NCI-H1930 (cell line): ENCODE measurements at regions not wholly inside any gene's neighbourhood (a gene's known extent, or its start where the extent isn't known, plus 50 kb on each side); places are given as distances from the start of the nearest gene placed in this dataset.

Experiments used
- DNase-seq, 2 experiments: peaks; one replicate each; lab custom pipeline; 2025; lab: John Stamatoyannopoulos, UW

DNA sequence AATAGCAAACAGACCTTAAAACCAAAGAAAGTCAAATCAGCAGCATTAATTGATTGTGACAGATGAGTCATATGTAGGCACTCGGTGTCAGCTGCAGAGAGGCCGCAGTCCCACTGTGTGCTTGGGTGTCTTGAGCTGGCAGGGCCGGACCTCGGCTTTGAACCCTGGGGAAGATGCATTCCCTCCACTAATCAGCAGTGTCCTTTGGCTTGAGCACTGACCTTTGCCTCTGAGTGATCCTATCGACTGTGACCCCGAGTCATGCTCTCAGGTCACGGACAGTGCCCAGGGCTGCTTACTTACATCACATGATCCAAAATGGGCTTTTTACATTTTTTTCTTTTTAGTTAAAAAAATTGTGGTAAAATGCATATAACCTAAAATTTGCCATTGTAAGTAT lies 188.7 kb downstream of the GADD45G start:
- DNase-seq = no peak

DNA sequence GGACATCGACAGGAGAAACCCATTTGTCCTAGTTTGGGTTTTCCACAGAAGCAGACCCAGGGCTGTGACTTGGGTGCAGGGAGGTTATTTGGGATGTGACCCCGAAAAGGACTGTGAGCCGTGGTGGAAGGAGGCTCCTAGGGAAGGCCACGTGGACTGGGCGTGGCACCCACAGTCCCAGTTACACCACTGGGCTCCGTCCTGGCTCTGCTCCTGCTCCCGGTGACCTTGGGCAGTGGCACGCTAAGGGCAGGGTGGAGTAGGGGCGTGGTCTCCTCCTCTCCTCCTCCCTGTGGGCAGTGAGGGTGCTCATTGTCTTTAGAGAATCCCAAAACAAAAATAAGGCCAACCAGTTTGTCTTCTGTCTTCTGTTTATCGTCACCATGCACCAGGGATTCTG lies 190.1 kb downstream of the GADD45G start:
- no peak for DNase-seq

DNA sequence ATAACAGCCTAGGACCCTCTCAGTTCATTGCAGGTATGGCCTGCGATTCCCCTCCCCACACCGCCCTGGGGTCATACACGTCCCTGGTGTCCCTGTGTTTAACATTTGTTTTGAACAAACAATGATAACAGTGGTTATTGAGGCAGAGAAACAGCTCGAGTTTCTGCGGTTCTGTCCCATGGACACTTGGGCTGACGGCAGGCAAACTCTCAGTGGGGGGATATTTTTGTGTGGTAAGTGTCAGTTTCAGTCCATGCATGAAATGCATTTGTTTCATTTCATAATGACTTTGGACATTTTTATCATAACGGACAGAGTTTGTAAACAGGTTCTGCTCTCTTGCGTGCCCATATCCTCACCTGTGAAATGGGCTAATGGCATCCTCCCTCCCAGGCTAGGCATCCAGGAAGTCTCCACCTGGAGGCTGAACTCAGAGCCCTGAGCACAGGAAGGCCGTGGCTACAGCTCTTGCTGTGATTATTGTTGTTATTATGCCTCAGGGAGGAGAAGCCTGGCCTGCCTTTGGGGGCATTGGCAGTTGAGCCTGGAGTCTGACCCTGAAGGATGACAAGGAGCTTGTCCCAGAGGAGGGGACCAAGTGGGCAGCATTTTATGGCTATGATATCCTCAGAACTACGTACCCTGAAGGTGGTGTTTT lies 190.9 kb downstream of the GADD45G start:
- DNase-seq = no peak

DNA sequence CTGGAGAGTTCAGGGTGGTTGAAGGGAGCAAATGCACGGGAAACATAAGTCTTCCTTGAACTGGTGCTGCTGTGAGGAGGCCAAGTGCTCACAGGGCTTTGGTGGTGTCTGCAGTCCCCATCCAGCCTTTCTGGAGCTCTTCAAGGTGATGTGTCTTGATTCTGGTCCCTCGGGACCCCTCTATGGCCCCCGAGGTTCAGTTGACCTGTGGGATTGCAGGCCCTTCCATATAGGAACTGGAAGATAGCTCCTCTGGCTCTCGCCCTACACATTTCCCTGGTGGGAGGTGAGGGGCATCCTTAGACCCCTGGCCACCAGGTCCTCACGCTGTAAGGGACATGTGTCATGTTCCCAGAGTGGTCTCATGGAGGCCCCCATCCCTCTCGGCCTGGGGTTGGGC lies 191.8 kb downstream of the GADD45G start:
- no peak for DNase-seq

DNA sequence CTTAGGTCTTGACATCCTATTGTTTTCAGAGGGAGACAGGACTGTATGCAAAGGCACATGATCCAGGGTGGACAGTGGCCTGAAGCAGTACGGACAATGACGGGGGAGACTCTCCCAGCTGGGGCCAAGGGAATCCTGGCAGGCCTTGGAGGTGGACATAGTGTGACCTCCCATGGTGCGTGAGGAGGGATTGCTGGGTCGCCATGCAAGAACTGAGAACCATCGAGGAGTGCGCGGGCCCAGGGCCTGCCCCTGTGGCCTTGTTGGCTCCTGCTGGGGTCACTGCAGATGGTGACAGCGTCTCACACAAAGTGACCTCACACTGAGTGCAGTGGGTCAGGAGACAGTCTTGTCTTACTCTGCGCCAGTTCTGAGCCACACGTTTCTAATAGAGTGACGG lies 192.4 kb downstream of the GADD45G start:
- DNase-seq = no peak

DNA sequence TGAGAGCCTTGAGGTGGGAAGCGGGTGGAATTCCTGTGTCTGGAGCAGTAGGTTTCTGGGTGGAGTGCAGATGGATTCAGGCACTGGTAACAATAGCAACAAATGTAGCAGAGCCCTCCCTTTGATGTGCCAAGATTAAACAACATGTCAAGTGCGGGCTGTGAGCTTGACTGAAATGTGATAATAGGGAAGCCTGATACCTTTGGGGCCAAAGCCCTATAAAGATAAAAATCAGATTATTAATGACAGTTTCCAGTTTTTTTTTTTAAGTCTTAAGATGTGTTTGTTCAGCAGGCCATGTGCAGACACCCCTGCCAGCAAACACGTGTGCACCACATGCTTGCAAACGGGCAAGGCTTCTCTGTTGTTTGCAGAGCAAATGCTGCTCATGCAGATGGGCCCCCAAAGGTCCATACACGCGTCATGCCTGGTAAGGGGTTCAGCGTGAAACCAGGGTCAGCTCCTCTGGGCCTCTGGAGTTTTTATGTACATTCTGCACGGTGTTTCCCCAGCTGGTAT lies 193.2 kb downstream of the GADD45G start:
- DNase-seq = no peak

DNA sequence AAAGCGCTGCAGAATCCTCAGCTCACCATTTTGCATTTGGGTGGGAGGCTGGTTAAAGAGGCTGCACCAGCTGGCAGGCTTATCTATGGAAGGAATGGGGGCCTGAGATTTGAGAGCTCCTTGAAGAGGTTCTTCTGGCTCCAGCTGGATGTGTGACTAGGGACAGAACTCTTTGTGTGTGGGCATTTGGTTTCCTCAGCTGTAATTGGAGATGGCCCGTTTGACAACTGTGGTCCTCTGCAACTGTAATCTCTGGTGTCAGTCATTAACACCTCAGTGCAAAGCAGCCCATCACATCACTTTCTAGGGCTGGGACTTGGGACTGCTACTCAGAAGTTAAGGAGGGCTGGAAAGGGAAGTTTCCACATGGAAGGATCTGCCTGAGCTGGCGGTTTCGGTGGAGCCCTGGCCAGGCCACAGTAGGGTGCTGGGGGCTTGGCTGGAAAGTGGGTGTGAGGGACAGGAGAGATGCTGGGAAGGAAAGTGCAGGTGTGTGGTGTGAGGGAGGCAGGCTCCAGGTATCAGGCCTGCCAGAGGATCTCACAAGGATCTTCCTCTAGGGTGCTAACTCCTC lies 193.8 kb downstream of the GADD45G start:
- DNase-seq = no peak

DNA sequence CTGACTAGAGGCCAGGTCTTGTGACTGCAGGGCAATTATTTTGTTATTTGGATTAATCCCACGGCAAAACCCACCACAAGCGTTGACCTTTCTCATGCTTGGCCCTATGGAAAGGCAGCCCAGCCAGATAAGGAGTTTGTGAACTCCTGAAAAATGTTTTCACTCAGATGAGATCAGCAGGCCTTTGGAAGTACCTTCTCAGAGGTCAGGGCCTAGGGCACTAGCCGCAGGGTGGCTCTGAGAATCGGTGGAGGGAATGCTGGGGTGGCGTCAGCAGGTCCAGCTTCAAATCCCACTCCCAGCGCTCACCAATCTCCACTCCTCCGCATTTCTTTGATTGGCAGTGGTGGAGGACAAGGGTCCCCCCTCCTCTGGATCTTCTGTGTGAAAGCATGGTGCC lies 194.4 kb downstream of the GADD45G start:
- DNase-seq = no peak

DNA sequence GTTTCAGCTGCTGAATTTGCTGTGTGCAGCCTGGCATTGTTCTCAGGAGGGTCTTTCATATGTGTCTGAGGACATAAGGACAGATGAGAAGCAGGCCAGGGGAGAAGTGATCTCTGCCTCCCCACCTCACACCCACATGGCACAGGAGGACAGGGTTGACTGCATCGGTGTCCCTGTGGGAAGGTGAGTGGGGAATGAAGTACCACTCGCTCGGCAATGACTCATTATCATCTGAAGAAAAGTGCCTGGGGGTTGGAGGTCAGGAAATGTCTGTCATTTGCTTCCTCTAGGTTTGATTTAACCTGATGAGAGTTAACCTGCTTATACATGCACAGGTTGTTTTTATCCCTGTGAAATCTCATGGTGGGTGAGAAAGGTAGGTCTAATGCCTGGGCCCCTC lies 195.0 kb downstream of the GADD45G start:
- DNase-seq = no peak

DNA sequence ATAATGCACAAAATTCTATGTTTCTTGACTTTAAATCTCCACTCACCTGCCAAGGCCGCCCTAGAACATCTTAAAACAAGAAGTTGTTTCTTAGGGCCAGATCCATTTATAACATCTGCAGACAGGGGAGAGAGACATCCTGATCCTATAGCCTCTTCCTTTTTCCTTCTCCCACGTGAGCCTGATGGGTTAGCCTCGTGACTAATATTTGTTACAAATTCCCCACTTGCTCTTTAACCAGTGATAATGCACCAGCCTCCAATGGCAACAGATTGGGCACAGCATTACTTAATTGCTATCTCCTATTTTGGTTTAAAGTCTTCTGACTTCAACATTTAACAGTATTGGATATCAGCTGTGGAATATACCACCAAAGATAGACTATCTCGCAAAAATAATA lies 196.5 kb downstream of the GADD45G start:
- DNase-seq = no peak

DNA sequence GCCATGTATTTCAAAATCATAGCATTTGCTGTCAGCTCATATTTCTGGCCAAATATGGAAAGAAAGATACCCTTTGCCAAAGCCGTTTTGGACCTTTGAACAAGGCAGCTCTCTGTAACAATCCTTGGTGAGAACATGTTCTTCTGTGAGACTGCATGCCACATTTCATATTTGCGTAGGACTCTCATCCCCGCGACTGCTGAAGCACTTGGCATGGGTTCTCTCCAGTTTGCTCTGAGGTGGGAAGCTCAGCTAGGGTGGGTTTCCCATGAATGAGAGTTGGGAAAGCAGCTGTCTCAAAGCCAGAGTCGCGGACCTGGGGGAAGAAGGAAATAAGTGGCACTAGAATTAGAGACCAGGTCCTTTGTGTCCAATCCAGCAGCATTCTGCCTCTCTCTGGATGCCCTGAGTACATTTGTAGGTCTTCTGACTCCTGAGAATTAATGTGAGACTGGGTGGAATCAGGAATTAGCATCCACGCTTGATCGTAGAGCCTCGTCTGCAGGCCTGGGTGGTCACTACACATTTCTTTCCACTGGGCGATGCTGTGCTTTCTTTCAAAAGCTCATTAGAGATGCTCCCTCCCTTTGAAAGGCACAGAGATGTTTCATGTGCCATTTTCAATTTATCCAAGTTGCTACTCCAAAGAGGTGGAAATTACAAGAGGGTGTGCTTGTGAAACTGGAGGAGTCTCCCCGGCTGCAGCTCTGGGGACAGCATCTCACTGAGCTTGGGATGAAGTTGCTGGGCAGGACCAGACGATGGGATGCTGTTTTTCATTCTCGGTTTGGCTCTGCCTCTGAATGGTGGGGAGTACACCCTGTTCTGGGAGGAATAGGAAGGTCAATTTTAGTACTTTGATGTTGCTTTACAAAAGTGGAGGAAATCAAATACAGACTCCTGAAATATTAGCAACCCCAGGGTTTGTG lies 197.2 kb downstream of the GADD45G start:
- DNase-seq = peak in 1 of 2 experiments; percentile 10

DNA sequence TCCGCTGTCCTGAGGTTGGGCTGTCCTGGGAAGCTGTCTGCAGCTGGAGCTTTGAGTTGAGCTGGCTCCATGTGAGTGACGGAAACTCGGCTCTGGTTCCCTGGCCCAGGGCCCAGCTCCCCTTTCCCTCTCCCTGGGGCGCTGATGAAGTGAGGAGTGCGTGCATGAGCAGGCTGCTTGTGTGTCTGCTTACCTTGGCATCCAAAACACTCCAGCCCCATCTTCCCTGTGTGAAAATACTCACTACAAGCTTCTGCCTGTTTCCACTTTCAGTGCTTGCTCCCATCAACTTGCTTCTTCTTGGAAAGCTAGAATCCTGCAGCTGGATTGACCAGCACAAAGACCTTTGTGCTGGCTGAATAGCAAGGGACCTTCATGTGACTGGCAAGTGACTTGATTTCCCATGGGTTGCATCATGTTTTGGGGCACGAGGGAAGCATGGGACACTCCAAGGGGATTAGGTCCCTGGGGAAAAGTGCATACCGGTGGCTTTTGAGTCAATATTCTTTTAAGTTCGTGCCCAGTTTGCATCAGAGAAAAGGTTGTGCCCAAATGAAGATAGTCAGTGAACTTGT lies 198.1 kb downstream of the GADD45G start:
- DNase-seq = peak in 1 of 2 experiments; percentile 50

DNA sequence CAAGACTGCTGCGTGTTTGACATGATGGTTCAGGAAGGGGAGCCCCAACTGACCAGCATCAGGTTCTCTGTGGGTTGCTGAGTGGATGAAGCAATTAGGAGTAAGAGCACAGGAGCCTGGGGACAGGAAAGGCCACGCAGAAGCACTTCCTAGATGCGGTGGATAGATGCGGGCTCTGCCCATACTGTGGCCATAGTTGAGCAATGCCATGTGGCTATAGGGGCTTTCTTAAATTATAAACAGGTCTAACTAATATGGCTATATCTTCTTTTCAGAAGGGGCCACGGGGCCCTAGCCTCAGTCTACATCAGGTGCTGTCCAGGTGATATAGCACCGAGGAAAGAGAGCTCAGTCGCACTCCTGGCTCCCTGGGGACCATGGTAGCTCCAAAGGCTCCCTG lies 198.6 kb downstream of the GADD45G start:
- DNase-seq = no peak

DNA sequence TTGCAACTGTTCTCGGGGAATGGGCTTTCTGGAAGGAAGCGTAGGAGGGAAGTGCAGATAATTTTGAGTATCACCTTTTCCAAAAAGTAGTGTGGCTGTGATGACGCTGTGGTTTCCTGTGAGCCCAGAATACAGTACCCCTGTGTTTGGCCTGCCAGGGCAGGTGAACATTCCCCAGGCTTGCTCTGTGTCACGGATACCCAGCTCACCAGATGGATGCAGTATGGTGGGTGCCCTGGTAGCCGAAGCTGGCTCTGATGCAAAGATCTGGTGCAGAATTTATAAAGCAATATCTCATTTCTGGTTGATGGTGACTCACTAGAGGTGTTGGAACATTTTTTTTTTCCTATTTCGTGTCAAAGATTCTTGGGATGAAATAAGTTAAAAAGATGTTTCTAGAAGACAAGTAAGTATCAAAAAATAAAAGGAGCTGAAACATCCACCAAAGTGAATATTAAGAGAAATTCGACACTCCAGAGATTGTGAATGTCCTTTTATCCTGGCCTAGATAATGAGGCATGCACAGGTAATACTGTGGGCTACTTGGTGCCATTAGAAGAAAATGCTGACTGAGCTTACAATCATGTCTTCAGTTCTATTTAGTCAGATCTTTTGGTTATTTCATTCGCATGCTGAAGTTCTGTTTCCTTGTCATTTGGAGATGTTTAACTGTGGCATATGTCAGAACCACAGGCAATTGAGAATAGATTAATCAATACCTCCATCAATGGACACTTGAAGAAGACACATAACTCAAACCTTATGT lies 200.1 kb downstream of the GADD45G start:
- DNase-seq = no peak

DNA sequence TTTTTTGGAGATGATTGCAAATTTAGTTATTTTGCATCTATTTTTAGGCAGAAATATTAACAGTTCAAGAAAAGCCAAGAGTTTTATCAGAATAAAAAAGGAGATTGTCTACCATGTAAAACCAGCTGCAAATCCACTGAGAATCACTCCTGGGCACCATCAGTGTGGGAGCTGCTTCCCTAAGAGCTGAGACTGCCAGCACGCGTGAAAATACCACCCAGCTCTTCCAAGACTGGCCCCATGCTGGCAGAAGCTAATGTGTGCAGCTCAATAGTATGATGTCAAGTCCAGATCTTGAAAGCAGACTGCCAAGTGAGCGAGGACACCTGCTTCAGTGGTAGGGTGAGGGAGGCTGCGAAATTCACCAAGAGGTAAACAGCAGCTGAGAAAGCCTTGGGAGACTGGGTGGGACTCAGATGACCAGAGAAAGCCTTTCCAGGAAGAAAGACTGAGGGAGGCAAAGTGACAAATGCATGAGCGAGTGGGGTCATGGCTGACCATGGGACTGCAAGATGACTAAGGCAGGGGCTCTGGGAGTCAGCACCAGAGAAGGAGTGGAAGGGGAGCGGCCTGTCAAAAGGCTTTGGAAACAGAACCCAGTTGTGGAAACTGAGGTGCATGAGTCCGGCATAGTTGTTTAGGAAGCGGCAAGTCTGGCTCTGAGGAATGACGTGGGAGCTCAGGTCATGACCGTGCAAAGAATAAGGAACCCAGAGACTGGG lies 200.9 kb downstream of the GADD45G start:
- no peak for DNase-seq

DNA sequence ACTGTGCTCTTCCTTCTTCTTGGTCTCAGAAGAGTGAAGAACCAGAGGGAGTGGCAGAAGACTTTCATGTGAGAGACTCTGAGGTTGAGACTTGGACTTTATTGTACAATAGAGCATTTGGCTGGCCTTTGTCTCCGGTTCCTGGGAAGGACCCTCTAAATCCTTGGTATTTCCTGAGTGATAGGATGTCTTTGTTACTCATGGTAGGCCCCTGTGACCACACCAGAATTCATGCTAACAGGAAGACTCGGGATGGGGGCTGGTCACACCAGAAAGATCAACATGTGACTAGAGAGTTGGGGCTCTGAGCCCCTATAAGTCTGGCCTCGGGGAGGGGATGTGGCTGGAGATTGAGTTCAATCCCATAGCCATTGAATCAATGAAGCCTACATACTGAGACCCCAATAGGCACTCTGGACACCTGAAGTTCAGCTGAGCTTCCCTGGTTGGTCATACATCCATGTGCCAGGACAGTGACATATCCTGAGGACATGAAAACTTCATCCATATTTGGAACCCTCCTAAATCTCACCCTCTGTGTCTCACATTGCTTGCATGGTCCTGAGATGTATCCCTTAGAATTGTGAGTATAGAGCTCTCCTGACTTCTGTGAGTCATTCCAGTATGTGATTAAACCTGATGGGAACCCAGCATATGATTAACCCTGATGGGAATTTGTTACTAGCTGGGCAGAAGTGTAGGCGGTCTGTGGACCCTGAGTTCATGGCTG lies 201.7 kb downstream of the GADD45G start:
- no peak for DNase-seq

DNA sequence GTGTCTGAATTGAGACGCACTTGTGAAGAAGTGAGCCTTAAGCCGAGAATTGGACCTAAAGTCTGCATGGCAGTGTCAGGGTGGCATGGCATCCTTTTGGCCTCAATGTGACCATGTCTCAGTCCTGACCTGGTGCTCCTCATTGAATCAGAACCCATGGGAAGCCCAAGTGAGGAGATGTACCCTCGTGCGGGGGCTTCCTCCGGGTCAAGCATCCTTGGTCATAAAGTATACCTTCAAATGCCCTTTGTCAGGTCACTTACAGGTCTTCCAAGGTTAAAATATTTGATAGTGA lies 202.2 kb downstream of the GADD45G start:
- DNase-seq = no peak

DNA sequence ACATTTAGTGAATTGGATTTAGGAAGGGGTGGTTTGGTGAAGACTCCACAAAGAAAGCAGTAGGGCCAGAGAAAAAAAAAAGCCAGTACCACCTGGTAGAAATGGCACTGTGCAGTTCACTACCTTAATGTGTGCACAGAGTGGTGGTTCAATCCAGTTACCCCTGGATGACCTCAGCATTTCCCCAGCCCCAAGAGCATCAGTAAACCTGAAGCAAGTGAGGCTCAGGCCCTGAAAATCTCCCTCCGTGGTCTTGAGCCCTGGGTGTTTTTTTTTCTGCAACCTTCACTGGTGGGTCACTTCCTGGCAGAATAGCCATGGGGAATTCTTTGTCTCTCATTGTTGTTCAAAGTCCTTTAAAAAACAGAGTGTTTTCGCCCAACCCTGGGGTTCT lies 202.9 kb downstream of the GADD45G start:
- DNase-seq = no peak

DNA sequence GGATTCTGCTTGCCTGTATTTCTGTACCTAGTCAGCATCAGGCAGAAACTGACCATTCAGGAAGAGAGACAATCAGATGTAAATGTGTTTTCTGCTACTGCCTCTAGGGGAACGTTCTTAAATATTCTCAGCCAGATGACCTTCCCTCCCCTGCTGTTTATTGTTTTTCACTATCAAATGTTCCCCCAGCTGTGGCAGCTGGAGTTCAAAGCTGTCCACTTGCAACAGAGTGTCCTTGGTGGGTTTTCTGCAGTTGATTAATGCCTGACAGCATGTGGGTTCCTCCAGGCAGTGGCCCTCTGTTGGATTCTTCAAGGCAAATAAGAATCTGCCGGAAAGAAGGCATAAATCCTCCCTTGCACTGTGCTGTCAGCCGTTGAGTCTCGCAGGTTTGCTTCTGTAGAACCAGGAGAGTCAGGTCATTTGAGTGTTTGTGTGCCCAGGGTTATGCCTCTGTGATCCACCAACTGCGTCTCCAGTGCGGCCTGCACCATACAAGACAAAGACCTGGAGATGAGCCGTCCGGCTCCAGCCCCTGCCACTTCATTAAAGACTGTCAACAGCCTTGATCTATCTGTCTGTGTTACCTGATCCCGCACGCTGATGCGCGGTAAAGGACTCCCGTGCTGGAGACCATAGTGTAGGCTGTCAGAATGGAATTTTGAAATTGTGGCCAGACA lies 203.4 kb downstream of the GADD45G start:
- DNase-seq = no peak

DNA sequence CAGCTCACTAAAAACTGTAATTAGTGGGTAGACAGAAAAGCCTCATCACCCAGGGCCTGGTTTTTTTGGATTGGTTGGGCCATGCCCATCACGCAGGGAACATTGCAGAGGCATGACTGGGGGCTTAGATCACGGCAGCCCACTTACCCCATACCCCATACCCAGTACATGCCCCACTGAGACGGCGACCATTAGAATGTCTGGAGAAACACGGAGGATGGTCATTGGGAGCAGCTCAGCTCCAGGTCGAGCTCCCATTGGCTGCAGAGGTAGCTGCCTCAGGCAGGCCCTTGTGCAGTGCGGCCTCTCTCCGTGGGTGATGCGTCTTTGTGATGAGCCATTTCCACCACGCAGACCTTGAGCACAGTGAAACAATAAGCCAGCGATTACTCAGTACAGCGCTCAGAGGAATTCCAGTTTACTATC lies 204.0 kb downstream of the GADD45G start:
- no peak for DNase-seq
